H1 (cell line): ENCODE measurements at regions not wholly inside any gene's neighbourhood (a gene's known extent, or its start where the extent isn't known, plus 50 kb on each side); places are given as distances from the start of the nearest gene placed in this dataset.

ENCODE experiments used
- CTCF ChIA-PET: fragments of 300-600 bp; sonication (Branson Sonifier 250); formaldehyde crosslinking; loops from one replicate; lab custom pipeline; 2021; ENCODE audit not compliant: partially characterized antibody; lab: Charles Lee
- POLR2A ChIA-PET: fragments of 300-600 bp; sonication (Branson Sonifier 250); formaldehyde crosslinking; loops from one replicate; lab custom pipeline; 2021; ENCODE audit warnings: inconsistent platforms; ENCODE audit not compliant: partially characterized antibody; lab: Charles Lee
- DNase-seq, 2 experiments: peaks; one replicate each; pipeline versions ENCODE4 v3.0.0 to v3.0.0-alpha.2; 2010 to 2022; ENCODE audit warnings: low spot score in 2 of 2, low read depth in 1 of 2, mixed read lengths in 1 of 2
- FAIRE-seq: peaks from 2 replicates; lab custom pipeline; 2011; peaks lifted over from hg19 to GRCh38; lab: Jason Lieb, UNC
- H2AFZ ChIP-seq: 2 replicates; pipeline ENCODE4 v1.8.1; 2012; ENCODE audit warnings: low read length, inconsistent platforms
- H2AK5ac ChIP-seq: 2 replicates; pipeline ENCODE4 v1.6.1; 2013; ENCODE audit warnings: low read depth, low read length
- H2BK120ac ChIP-seq: replicated peaks from 2 replicates; pipeline ENCODE3; 2013; ENCODE audit warnings: low read depth, low read length, inconsistent platforms
- H2BK12ac ChIP-seq: 2 replicates; pipeline ENCODE4 v1.6.1; 2013; ENCODE audit warnings: low read depth, low read length
- H2BK15ac ChIP-seq: 2 replicates; pipeline ENCODE4 v1.6.1; 2013; ENCODE audit warnings: low read length
- H2BK20ac ChIP-seq: 2 replicates; pipeline ENCODE4 v1.6.1; 2013; ENCODE audit warnings: low read length
- H2BK5ac ChIP-seq: 2 replicates; pipeline ENCODE4 v1.6.1; 2013; ENCODE audit warnings: low read depth, low read length
- H3K14ac ChIP-seq: 2 replicates; pipeline ENCODE4 v1.6.1; 2013; ENCODE audit warnings: inconsistent platforms; ENCODE audit not compliant: insufficient read length
- H3K18ac ChIP-seq: 2 replicates; pipeline ENCODE4 v1.6.1; 2013; ENCODE audit warnings: low read length; ENCODE audit errors: extremely low read depth
- H3K23ac ChIP-seq: 2 replicates; pipeline ENCODE4 v1.6.1; 2013; ENCODE audit warnings: inconsistent platforms; ENCODE audit not compliant: insufficient read length
- H3K23me2 ChIP-seq: 2 replicates; pipeline ENCODE4 v1.6.1; 2013; ENCODE audit warnings: low read depth, low read length
- H3K27ac ChIP-seq: 2 replicates; pipeline ENCODE4 v1.6.1; 2011; ENCODE audit warnings: low read depth, low read length, inconsistent platforms
- H3K27me3 ChIP-seq, 4 experiments: replicated peaks in 1 of 4; 1 replicate in 1 of 4; 2 replicates in 3 of 4; pipeline versions ENCODE4 v1.6.1 to v1.8.1; 2011 to 2013; ENCODE audit warnings: low read length in 3 of 4, mild to moderate bottlenecking in 3 of 4, inconsistent platforms in 2 of 4, mixed read lengths in 2 of 4, moderate library complexity in 1 of 4; ENCODE audit not compliant: control insufficient read depth in 3 of 4, insufficient read depth in 3 of 4; ENCODE audit errors: extremely low read depth in 1 of 4
- H3K36me3 ChIP-seq, 4 experiments: 2 replicates each; pipeline versions ENCODE4 v1.6.1 to v1.8.1; 2011 to 2013; ENCODE audit warnings: mild to moderate bottlenecking in 4 of 4, low read length in 3 of 4, moderate library complexity in 2 of 4, control low read depth in 1 of 4, inconsistent platforms in 1 of 4; ENCODE audit not compliant: insufficient read depth in 4 of 4, control insufficient read depth in 2 of 4
- H3K4ac ChIP-seq: replicated peaks from 2 replicates; pipeline ENCODE3; 2013; ENCODE audit warnings: low read length, low read depth, mixed read lengths, inconsistent platforms; ENCODE audit not compliant: insufficient read length
- H3K4me1 ChIP-seq, 4 experiments: replicated peaks in 1 of 4; 1 replicate in 1 of 4; 2 replicates in 3 of 4; pipeline versions ENCODE4 v1.6.1 to v1.8.1; 2011 to 2013; ENCODE audit warnings: low read length in 3 of 4, inconsistent platforms in 2 of 4, mixed read lengths in 1 of 4; ENCODE audit not compliant: insufficient read depth in 4 of 4, control insufficient read depth in 3 of 4
- H3K4me2 ChIP-seq, 2 experiments: 2 replicates each; pipeline versions ENCODE4 v1.6.1 to v1.8.1; 2011 to 2013; ENCODE audit warnings: low read depth in 2 of 2, low read length in 2 of 2, control low read depth in 1 of 2, inconsistent platforms in 1 of 2, mild to moderate bottlenecking in 1 of 2; ENCODE audit not compliant: insufficient read depth in 1 of 2
- H3K4me3 ChIP-seq, 4 experiments: fragments of 200-600, 300-600 bp in 1 of 4; sonication (generic), shearing (Covaris generic), sonication (Bioruptor Twin) in 1 of 4; 2 replicates each; pipeline versions ENCODE4 v1.5.1 to v1.8.1; 2011 to 2016; ENCODE audit warnings: low read length in 4 of 4, low read depth in 3 of 4, control low read depth in 2 of 4, inconsistent platforms in 2 of 4, mild to moderate bottlenecking in 2 of 4, mixed read lengths in 1 of 4, moderate library complexity in 1 of 4; ENCODE audit not compliant: insufficient read depth in 2 of 4; ENCODE audit errors: extremely low read depth in 1 of 4
- H3K56ac ChIP-seq: replicated peaks from 2 replicates; pipeline ENCODE3; 2013; ENCODE audit warnings: low read depth, mild to moderate bottlenecking, mixed read lengths, low read length, inconsistent platforms; ENCODE audit not compliant: insufficient read length
- H3K79me1 ChIP-seq: 2 replicates; pipeline ENCODE4 v1.6.1; 2013; ENCODE audit warnings: low read depth, low read length, control low read depth
- H3K79me2 ChIP-seq, 2 experiments: 2 replicates each; pipeline versions ENCODE4 v1.6.1 to v1.8.1; 2012 to 2013; ENCODE audit warnings: low read length in 2 of 2, mild to moderate bottlenecking in 2 of 2, inconsistent platforms in 1 of 2; ENCODE audit not compliant: insufficient read depth in 2 of 2, control insufficient read depth in 1 of 2
- H3K9ac ChIP-seq, 4 experiments: replicated peaks in 1 of 4; 1 replicate in 1 of 4; 2 replicates in 3 of 4; pipeline versions ENCODE4 v1.6.1 to v1.8.1; 2011 to 2013; ENCODE audit warnings: low read depth in 3 of 4, low read length in 3 of 4, control low read depth in 2 of 4, mild to moderate bottlenecking in 2 of 4, moderate library complexity in 2 of 4, inconsistent platforms in 1 of 4; ENCODE audit errors: extremely low read depth in 1 of 4
- H3K9me3 ChIP-seq, 2 experiments: 2 replicates each; pipeline versions ENCODE4 v1.6.1 to v1.8.1; 2012 to 2013; ENCODE audit warnings: mild to moderate bottlenecking in 2 of 2, moderate library complexity in 2 of 2, control low read depth in 1 of 2, inconsistent platforms in 1 of 2, low read depth in 1 of 2, low read length in 1 of 2, mixed read lengths in 1 of 2; ENCODE audit not compliant: insufficient read depth in 2 of 2
- H4K20me1 ChIP-seq, 2 experiments: replicated peaks in 1 of 2; 2 replicates each; pipeline versions ENCODE3 to v1.8.1; 2011 to 2013; ENCODE audit warnings: inconsistent platforms in 2 of 2, low read length in 2 of 2, mild to moderate bottlenecking in 1 of 2; ENCODE audit not compliant: insufficient read depth in 2 of 2, control insufficient read depth in 1 of 2
- H4K5ac ChIP-seq: 2 replicates; pipeline ENCODE4 v1.6.1; 2013; ENCODE audit warnings: low read length, low read depth, mixed read lengths, inconsistent platforms; ENCODE audit not compliant: insufficient read length
- H4K8ac ChIP-seq: 2 replicates; pipeline ENCODE4 v1.8.0; 2013; ENCODE audit warnings: mild to moderate bottlenecking, moderate library complexity, low read length, inconsistent platforms; ENCODE audit not compliant: insufficient read depth; ENCODE audit errors: extremely low read depth
- H4K91ac ChIP-seq: replicated peaks from 2 replicates; pipeline ENCODE3; 2013; ENCODE audit warnings: low read length, mixed read lengths, inconsistent platforms; ENCODE audit not compliant: insufficient read length
- BCL11A ChIP-seq, 2 experiments: IDR thresholded peaks; one replicate each; pipeline ENCODE4 v1.6.1; 2011; ENCODE audit warnings: low read depth in 2 of 2, low read length in 2 of 2, mild to moderate bottlenecking in 2 of 2
- GTF2F1 ChIP-seq: IDR thresholded peaks from 2 replicates; pipeline ENCODE4 v1.6.1; 2012; ENCODE audit warnings: low read depth, low read length, improper control_type of control experiment, borderline replicate concordance
- WGBS, 2 experiments: shearing (Covaris generic) in 1 of 2; methylation state at CpG; one replicate each; pipeline versions ENCODE4 v1.1.6 to v1.1.7; 2013 to 2015; ENCODE audit warnings: low lambda C conversion rate in 2 of 2, mixed read lengths in 2 of 2, inconsistent platforms in 1 of 2, low coverage in 1 of 2, missing lambda C conversion rate in 1 of 2; ENCODE audit not compliant: insufficient replicate concordance in 2 of 2, insufficient coverage in 1 of 2, insufficient read length in 1 of 2; ENCODE audit errors: extremely low coverage in 1 of 2, missing lambda C conversion rate in 1 of 2; 5-methylcytosine and 5-hydroxymethylcytosine counted together

DNA sequence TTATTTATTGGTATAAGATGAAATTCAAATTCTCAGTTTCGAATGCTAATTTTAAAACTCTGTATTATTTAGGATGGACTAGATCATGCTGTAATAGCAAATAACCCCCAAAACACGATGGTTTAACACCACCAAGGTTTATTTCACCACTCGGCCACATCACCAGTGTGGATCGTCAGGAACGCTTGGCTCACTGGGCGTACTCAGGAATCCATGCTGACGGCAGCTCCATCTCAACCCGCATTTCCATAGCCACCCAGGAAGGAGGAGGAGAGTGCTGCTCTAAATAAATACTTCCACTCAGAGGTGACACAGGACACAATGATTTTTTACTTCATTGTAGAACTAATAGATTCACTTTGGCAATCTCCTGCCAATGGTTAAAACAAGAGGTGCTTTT is 347.4 kb downstream of the SH3GL2 start:
- no peak overlapping the region for H3K4ac ChIP-seq
- no peaks in the 10 kb centered on the region for H4K20me1 ChIP-seq
- H3K18ac ChIP-seq, result no peak overlapping the region
- DNase-seq (no peak), FAIRE-seq (no peak)
- ChIA-PET CTCF (no interaction called here), POLR2A (no interaction called here)
- no peak overlapping the region for H4K8ac ChIP-seq
- no peak overlapping the region for H3K56ac ChIP-seq
- H3K14ac ChIP-seq, result no peak overlapping the region
- no peak overlapping the region for H2BK120ac ChIP-seq
- H3K27ac ChIP-seq, result no peak overlapping the region
- H2AK5ac ChIP-seq, result no peak overlapping the region
- H2BK20ac ChIP-seq, result no peak overlapping the region
- no peak overlapping the region for H2AFZ ChIP-seq
- no peaks in the 10 kb centered on the region for H3K27me3 ChIP-seq
- 85% methylated on average over 8 of the region's 8 CpGs; no CpG with 5 or more reads in 1 of the 2 experiments for WGBS, 2 experiments
- H3K4me1 ChIP-seq, result peaks cover 0 to 9% (median 2%) of the 10 kb centered on the region in 4 experiments; a peak in 2 of 7 replicates
- H2BK5ac ChIP-seq, result no peak overlapping the region
- H3K36me3 ChIP-seq, result no peaks in the 10 kb centered on the region
- no peaks in the 10 kb centered on the region; the same call in 1 of the 2 replicates for H3K23me2 ChIP-seq
- no peak overlapping the region for H2BK15ac ChIP-seq
- H3K9me3 ChIP-seq, result no peaks in the 10 kb centered on the region
- no peak overlapping the region for H2BK12ac ChIP-seq
- H3K79me1 ChIP-seq, result no peaks in the 10 kb centered on the region
- no peaks in the 10 kb centered on the region for H3K79me2 ChIP-seq
- no peak overlapping the region for H4K91ac ChIP-seq
- no peak overlapping the region for H4K5ac ChIP-seq
- TF ChIP-seq GTF2F1 (no peak), BCL11A (IDR thresholded peaks at IDR 0.05; ENCODE audit: low read depth in 2 of 2, low read length in 2 of 2) (no peak)
- no peak overlapping the region for H3K4me2 ChIP-seq
- H3K9ac ChIP-seq, result no peak overlapping the region
- no peak overlapping the region for H3K4me3 ChIP-seq
- no peak overlapping the region for H3K23ac ChIP-seq
